Stimulated activated CD4-positive, alpha-beta T cell treated with anti-CD3 and anti-CD28 coated beads, Interleukin-4, amount 100 ng/mL, for 4 hours (primary cell): ENCODE measurements at regions not wholly inside any gene's neighbourhood (a gene's known extent, or its start where the extent isn't known, plus 50 kb on each side); places are given as distances from the start of the nearest gene placed in this dataset.
"Not testable (repeated sequence)": the region's sequence is repeated elsewhere in the genome, so short reads cannot be mapped to it uniquely, and the experiment has no call there.

Experiments used
- DNase-seq, 2 experiments: peaks; one replicate each; pipeline ENCODE4 v3.0.0-alpha.2; 2020

GRCh38 chr14:70269582-70269981, 80.8 kb upstream of the SLC8A3 start:
- DNase-seq, result no peak

- no peak for DNase-seq
Measured at GRCh38 chr14:70268760-70269159, 80.0 kb upstream of the SLC8A3 start.

GRCh38 chr14:70266157-70266556, 77.4 kb upstream of the SLC8A3 start:
- DNase-seq, result no peak

- DNase-seq, result no peak
Measured at GRCh38 chr14:70265422-70265821, 76.7 kb upstream of the SLC8A3 start.

GRCh38 chr14:70259420-70259819, 70.7 kb upstream of the SLC8A3 start:
- no peak for DNase-seq

GRCh38 chr14:70257526-70257925, 68.8 kb upstream of the SLC8A3 start:
- DNase-seq, result no peak

- no peak for DNase-seq
Measured at GRCh38 chr14:70256601-70257000, 67.8 kb upstream of the SLC8A3 start.

GRCh38 chr14:70255071-70256057, 66.6 kb upstream of the SLC8A3 start:
- peak in 1 of 2 experiments; percentile 29 for DNase-seq

- DNase-seq, result no peak
Measured at GRCh38 chr14:70254476-70254961, 65.8 kb upstream of the SLC8A3 start.

- DNase-seq, result not testable (repeated sequence)
Measured at GRCh38 chr14:70253547-70253946, 64.8 kb upstream of the SLC8A3 start.

- no peak for DNase-seq
Measured at GRCh38 chr14:70245026-70245425, 56.3 kb upstream of the SLC8A3 start.

- DNase-seq, result no peak
Measured at GRCh38 chr14:70239802-70240201, 51.1 kb upstream of the SLC8A3 start.

- DNase-seq, result not testable (repeated sequence)
Measured at GRCh38 chr14:70238635-70239034, 49.9 kb upstream of the SLC8A3 start.
